ENCODE measurements at regions not wholly inside any gene's neighbourhood (a gene's known extent, or its start where the extent isn't known, plus 50 kb on each side); places are given as distances from the start of the nearest gene placed in this dataset.
"Not testable (repeated sequence)": the region's sequence is repeated elsewhere in the genome, so short reads cannot be mapped to it uniquely, and the experiment has no call there.

GRCh38 chr2:146709004-146709403, 1135.8 kb upstream of the ACVR2A start:
- H3K27ac ChIP-seq: no peak overlapping the region
- intact Hi-C loops (cut with DNase I): no loop called here
- no peaks in the 10 kb centered on the region for H3K27me3 ChIP-seq
- no peaks in the 10 kb centered on the region for H3K36me3 ChIP-seq (replicated peaks in 1 of 2)
- 41 to 54% (median 44%) methylated on average over 3 of the region's 3 CpGs for WGBS, 4 donors
- no peaks in the 10 kb centered on the region for H3K9me3 ChIP-seq (replicated peaks in 1 of 3)
- no peak for TF ChIP-seq CTCF (IDR thresholded peaks at IDR 0.05)
- no peak for TF ChIP-seq POLR2A (IDR thresholded peaks at IDR 0.05)
- DNase-seq: no peak
- no peak overlapping the region for H3K4me3 ChIP-seq
- H3K4me1 ChIP-seq (replicated peaks in 1 of 2): no peaks in the 10 kb centered on the region

- TF ChIP-seq POLR2A (IDR thresholded peaks at IDR 0.05): no peak
- TF ChIP-seq CTCF (IDR thresholded peaks at IDR 0.05): no peak
- H3K27ac ChIP-seq: no peak overlapping the region
- no peak for DNase-seq
- no peaks in the 10 kb centered on the region for H3K27me3 ChIP-seq
- H3K36me3 ChIP-seq (replicated peaks in 1 of 2): no peaks in the 10 kb centered on the region
- 71 to 92% (median 85%) methylated on average over 1 of the region's 1 CpG for WGBS, 4 donors
- H3K9me3 ChIP-seq (replicated peaks in 1 of 3): peaks cover 0 to 7% (median 0%) of the 10 kb centered on the region in 3 donors
- intact Hi-C loops (cut with DNase I): no loop called here
- no peaks in the 10 kb centered on the region for H3K4me1 ChIP-seq (replicated peaks in 1 of 2)
- no peak overlapping the region for H3K4me3 ChIP-seq
These were observed 1143.6 kb upstream of the ACVR2A start for GRCh38 chr2:146701183-146701582.

GRCh38 chr2:146697307-146697706, 1147.5 kb upstream of the ACVR2A start:
- Histone ChIP-seq H3K36me3 (replicated peaks in 1 of 2) (no peaks in the 10 kb centered on the region), H3K9me3 (replicated peaks in 1 of 3) (peaks cover 0 to 7% (median 0%) of the 10 kb centered on the region in 3 donors), H3K4me1 (replicated peaks in 1 of 2) (no peaks in the 10 kb centered on the region), H3K27me3 (no peaks in the 10 kb centered on the region), H3K27ac (no peak overlapping the region), H3K4me3 (no peak overlapping the region)
- no peak for DNase-seq
- 86 to 94% (median 91%) methylated on average over 1 of the region's 1 CpG for WGBS, 4 donors
- intact Hi-C loops (cut with DNase I): no loop called here
- no peak for TF ChIP-seq POLR2A (IDR thresholded peaks at IDR 0.05)
- no peak for TF ChIP-seq CTCF (IDR thresholded peaks at IDR 0.05)

GRCh38 chr2:146696787-146697186, 1148.0 kb upstream of the ACVR2A start:
- H3K9me3 ChIP-seq (replicated peaks in 1 of 3); H3K4me3 ChIP-seq; intact Hi-C loops (cut with DNase I); H3K4me1 ChIP-seq (replicated peaks in 1 of 2); DNase-seq; H3K27me3 ChIP-seq; H3K36me3 ChIP-seq (replicated peaks in 1 of 2); H3K27ac ChIP-seq: not testable (repeated sequence)
- 61 to 100% (median 86%) methylated on average over 2 to 3 of the region's 3 CpGs for WGBS, 4 donors

- no peak for TF ChIP-seq POLR2A (IDR thresholded peaks at IDR 0.05)
- no peak for TF ChIP-seq CTCF (IDR thresholded peaks at IDR 0.05)
- intact Hi-C loops (cut with DNase I): no loop called here
- Histone ChIP-seq H3K4me3 (no peak overlapping the region), H3K36me3 (replicated peaks in 1 of 2) (no peaks in the 10 kb centered on the region), H3K4me1 (replicated peaks in 1 of 2) (no peaks in the 10 kb centered on the region), H3K27ac (no peak overlapping the region), H3K9me3 (replicated peaks in 1 of 3) (no peaks in the 10 kb centered on the region), H3K27me3 (no peaks in the 10 kb centered on the region)
- WGBS, 4 donors: 78 to 88% (median 84%) methylated on average over 1 of the region's 1 CpG
- no peak for DNase-seq
These were observed 1162.8 kb upstream of the ACVR2A start for GRCh38 chr2:146681991-146682390.
